GM12878 (cell line): ENCODE measurements at regions not wholly inside any gene's neighbourhood (a gene's known extent, or its start where the extent isn't known, plus 50 kb on each side); places are given as distances from the start of the nearest gene placed in this dataset.

ENCODE experiments used
- ATAC-seq: fragments of 200-7000 bp; cut with Tn5 transposase; 3 replicates; pipeline ENCODE4 v1.9.1; 2020; ENCODE audit warnings: mild to moderate bottlenecking, moderate library complexity
- BruUV-seq: library from RNA; stranded (reverse); fragments of 400-500 nt; replicated peaks from 2 replicates; lab custom pipeline; 2021; lab: Mats Ljungman, UMichigan
- CTCF ChIA-PET: fragments of 300-600 bp; sonication (Branson Sonifier 250); formaldehyde crosslinking; extraction: SDS; loops from one replicate; lab custom pipeline; 2021; ENCODE audit warnings: inconsistent platforms; lab: Yijun Ruan, JAX
- POLR2A ChIA-PET: fragments of 350-600 bp; formaldehyde crosslinking; extraction: SDS; loops from one replicate; lab custom pipeline; 2021; ENCODE audit warnings: inconsistent platforms; lab: Charles Lee
- RAD21 ChIA-PET: fragments of 300-600 bp; sonication (Branson Sonifier 250); formaldehyde crosslinking; loops from one replicate; lab custom pipeline; 2023; ENCODE audit warnings: antibody characterized with exemption; ENCODE audit not compliant: unreplicated experiment; lab: Charles Lee
- SMC1A ChIA-PET: fragments of 300-600 bp; sonication (Branson Sonifier 250); formaldehyde crosslinking; loops from one replicate; lab custom pipeline; 2023; ENCODE audit not compliant: unreplicated experiment, uncharacterized antibody; lab: Charles Lee
- DNase-seq: peaks from one replicate; pipeline ENCODE4 v3.0.0-alpha.2; 2011; ENCODE audit warnings: low read depth, low spot score
- FAIRE-seq: peaks from 3 replicates; lab custom pipeline; 2011; peaks lifted over from hg19 to GRCh38; lab: Jason Lieb, UNC
- H2AFZ ChIP-seq: 2 replicates; pipeline ENCODE4 v1.6.0; 2011; ENCODE audit warnings: low read depth, low read length, control low read depth; ENCODE audit not compliant: control insufficient read depth
- H3K27ac ChIP-seq: 2 replicates; pipeline ENCODE4 v1.5.1; 2011; ENCODE audit warnings: control low read depth; ENCODE audit not compliant: control insufficient read depth, insufficient read depth
- H3K27me3 ChIP-seq, 2 experiments: replicated peaks in 1 of 2; 2 replicates each; pipeline versions ENCODE4 v1.6.0 to v1.6.1; 2011; ENCODE audit warnings: low read length in 1 of 2; ENCODE audit not compliant: control insufficient read depth in 2 of 2, insufficient read depth in 2 of 2
- H3K36me3 ChIP-seq, 2 experiments: 2 replicates each; pipeline ENCODE4 v1.5.1; 2011; ENCODE audit warnings: low read length in 1 of 2; ENCODE audit not compliant: control insufficient read depth in 2 of 2, insufficient read depth in 2 of 2
- H3K4me1 ChIP-seq: 2 replicates; pipeline ENCODE4 v1.6.1; 2011; ENCODE audit warnings: mild to moderate bottlenecking, low read length, moderate library complexity, mixed read lengths; ENCODE audit not compliant: control insufficient read depth, insufficient read depth
- H3K4me2 ChIP-seq: 2 replicates; pipeline ENCODE4 v1.6.0; 2011; ENCODE audit warnings: control low read depth; ENCODE audit not compliant: control insufficient read depth, insufficient read depth
- H3K4me3 ChIP-seq: fragments of 200-600 bp; sonication (generic); 2 replicates; pipeline ENCODE4 v1.5.1; 2016
- H3K79me2 ChIP-seq: 2 replicates; pipeline ENCODE4 v1.6.0; 2011; ENCODE audit warnings: low read length; ENCODE audit not compliant: control insufficient read depth, insufficient read depth
- H3K9ac ChIP-seq: 2 replicates; pipeline ENCODE4 v1.8.0; 2011; ENCODE audit warnings: low read length, control low read depth, mixed read lengths; ENCODE audit not compliant: control insufficient read depth, insufficient read depth
- H3K9me3 ChIP-seq: replicated peaks from 3 replicates; pipeline ENCODE4 v1.5.1; 2011; ENCODE audit warnings: mild to moderate bottlenecking, low read length; ENCODE audit not compliant: control insufficient read depth, insufficient read depth
- H4K20me1 ChIP-seq: 2 replicates; pipeline ENCODE4 v1.6.0; 2011; ENCODE audit not compliant: control insufficient read depth, insufficient read depth
- ATF7 ChIP-seq: fragments of 450-650 bp; IDR thresholded peaks from 2 replicates; pipeline ENCODE4 v1.6.1; 2016; ENCODE audit warnings: low read depth, mild to moderate bottlenecking
- BACH1 ChIP-seq: fragments of 450-650 bp; IDR thresholded peaks from 2 replicates; pipeline ENCODE4 v1.6.1; 2017; ENCODE audit warnings: mild to moderate bottlenecking, borderline replicate concordance
- CHD4 ChIP-seq: fragments of 200-600 bp; sonication (generic); IDR thresholded peaks from 2 replicates; pipeline ENCODE4 v1.6.1; 2016; ENCODE audit warnings: mild to moderate bottlenecking
- CREB1 ChIP-seq: IDR thresholded peaks from 2 replicates; pipeline ENCODE4 v1.6.1; 2012; ENCODE audit warnings: low read depth, mild to moderate bottlenecking, inconsistent platforms
- EZH2 ChIP-seq: IDR thresholded peaks from 2 replicates; pipeline ENCODE4 v1.6.1; 2012; ENCODE audit warnings: low read depth, mild to moderate bottlenecking, control low read depth, inconsistent platforms, low read length, borderline replicate concordance; ENCODE audit not compliant: control insufficient read depth
- IKZF1 ChIP-seq: fragments of 450-650 bp; conservative IDR thresholded peaks from 2 replicates; pipeline ENCODE4 v1.6.1; 2017; ENCODE audit warnings: antibody characterized with exemption, mild to moderate bottlenecking
- KAT2A ChIP-seq: conservative IDR thresholded peaks from 2 replicates; pipeline ENCODE4 v1.6.1; 2011; ENCODE audit warnings: low read depth, low read length; ENCODE audit not compliant: control insufficient read depth
- KLF5 ChIP-seq: fragments of 450-650 bp; IDR thresholded peaks from 2 replicates; pipeline ENCODE4 v1.6.1; 2014; ENCODE audit warnings: mild to moderate bottlenecking; ENCODE audit not compliant: partially characterized antibody
- MEF2A ChIP-seq: IDR thresholded peaks from 2 replicates; pipeline ENCODE4 v1.6.1; 2011; ENCODE audit warnings: low read depth, mild to moderate bottlenecking, low read length, moderate library complexity; ENCODE audit not compliant: insufficient read depth
- NR2F1 ChIP-seq: fragments of 450-650 bp; conservative IDR thresholded peaks from 2 replicates; pipeline ENCODE4 v1.6.1; 2017; ENCODE audit warnings: mild to moderate bottlenecking
- SIN3A ChIP-seq: IDR thresholded peaks from 2 replicates; pipeline ENCODE4 v1.6.1; 2012; ENCODE audit warnings: low read depth, low read length, improper control_type of control experiment
- SP1 ChIP-seq: IDR thresholded peaks from one replicate; pipeline ENCODE4 v1.6.1; 2011; ENCODE audit warnings: low read depth, low read length
- SPI1 ChIP-seq: IDR thresholded peaks from 2 replicates; pipeline ENCODE4 v1.6.1; 2011; ENCODE audit warnings: low read depth, mild to moderate bottlenecking, low read length, moderate library complexity, borderline replicate concordance; ENCODE audit not compliant: insufficient read depth
- WGBS: methylation state at CpG from one replicate; pipeline ENCODE4 v1.1.6; 2016; ENCODE audit warnings: low lambda C conversion rate; ENCODE audit not compliant: insufficient replicate concordance, insufficient coverage; ENCODE audit errors: missing lambda C conversion rate; 5-methylcytosine and 5-hydroxymethylcytosine counted together
- in situ Hi-C: fragments of 300-500 bp; cut with MboI; formaldehyde crosslinking; loops from 9 replicates; pipeline ENCODE4 v1.14.3; 2018; ENCODE audit warnings: mixed read lengths
- intact Hi-C: fragments of 100-400 bp; cut with micrococcal nuclease; formaldehyde crosslinking; loops from one replicate; pipeline ENCODE4 v1.14.2; 2022; ENCODE audit not compliant: unreplicated experiment
- TF ChIP-seq, protein P1 (sequence below): fragments of 450-650 bp; IDR thresholded peaks from 2 replicates; pipeline ENCODE4 v1.6.1; 2016; ENCODE audit warnings: mild to moderate bottlenecking, moderate library complexity, borderline replicate concordance
- TF ChIP-seq, protein P2 (sequence below): IDR thresholded peaks from 2 replicates; pipeline ENCODE4 v1.6.1; 2011; ENCODE audit warnings: borderline replicate concordance, low read depth, mild to moderate bottlenecking, moderate library complexity, low read length; ENCODE audit not compliant: insufficient read depth, poor library complexity, severe bottlenecking
- TF ChIP-seq, protein P3 (sequence below): IDR thresholded peaks from 2 replicates; pipeline ENCODE4 v1.6.1; 2012; ENCODE audit warnings: low read depth, low read length, improper control_type of control experiment
- TF ChIP-seq, protein P4 (sequence below): fragments of 150-350 bp; IDR thresholded peaks from 2 replicates; pipeline ENCODE4 v1.6.1; 2016; ENCODE audit warnings: low read depth, low read length

DNA sequence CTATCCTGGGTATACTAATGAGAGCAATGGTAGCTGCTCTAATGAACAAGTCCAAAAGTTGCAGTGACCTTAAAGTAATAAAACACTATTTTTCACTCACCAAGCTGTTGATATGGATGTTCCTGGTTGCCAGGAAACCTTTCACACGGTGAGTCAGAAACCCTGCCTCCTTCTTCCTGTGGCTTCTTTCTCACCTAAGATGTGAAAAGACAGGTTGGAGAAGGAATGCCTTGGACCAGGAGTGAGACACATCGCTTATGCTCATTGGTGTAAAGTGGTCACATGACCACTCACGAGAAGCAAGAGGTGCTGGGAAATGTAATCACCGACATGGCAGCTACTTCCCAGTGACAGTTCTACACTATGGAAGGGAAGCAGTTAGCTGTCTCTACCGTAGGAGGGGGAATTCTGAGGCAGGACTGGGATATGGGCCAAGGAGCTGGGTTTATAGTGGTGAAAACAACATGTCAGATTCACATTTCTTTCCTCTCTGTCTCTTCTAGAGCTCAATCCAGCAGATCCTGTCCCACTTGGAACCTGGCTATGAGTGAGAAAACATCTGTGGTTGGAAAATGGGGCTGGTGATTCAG is 320.4 kb upstream of the KLF4 start:
- no peaks in the 10 kb centered on the region for H3K36me3 ChIP-seq
- CTCF ChIA-PET = no interaction called here
- DNase-seq = no peak
- 14% methylated on average over 5 of the region's 5 CpGs for WGBS
- RAD21 ChIA-PET = no interaction called here
- no peaks in the 10 kb centered on the region for H3K9me3 ChIP-seq
- FAIRE-seq = no peak
- H3K4me2 ChIP-seq = no peak overlapping the region
- no peak overlapping the region for H2AFZ ChIP-seq
- no peak overlapping the region for H3K4me3 ChIP-seq
- H3K27ac ChIP-seq = no peak overlapping the region
- POLR2A ChIA-PET = no interaction called here
- in situ Hi-C loops = no loop called here
- H4K20me1 ChIP-seq = no peaks in the 10 kb centered on the region
- H3K9ac ChIP-seq = no peak overlapping the region
- BruUV-seq = no TSS peak
- SMC1A ChIA-PET = no interaction called here
- no peak for ATAC-seq
- H3K79me2 ChIP-seq = no peaks in the 10 kb centered on the region
- H3K27me3 ChIP-seq = no peaks in the 10 kb centered on the region
- intact Hi-C loops = no loop called here
- no peaks in the 10 kb centered on the region for H3K4me1 ChIP-seq
- TF ChIP-seq, protein P1, sequence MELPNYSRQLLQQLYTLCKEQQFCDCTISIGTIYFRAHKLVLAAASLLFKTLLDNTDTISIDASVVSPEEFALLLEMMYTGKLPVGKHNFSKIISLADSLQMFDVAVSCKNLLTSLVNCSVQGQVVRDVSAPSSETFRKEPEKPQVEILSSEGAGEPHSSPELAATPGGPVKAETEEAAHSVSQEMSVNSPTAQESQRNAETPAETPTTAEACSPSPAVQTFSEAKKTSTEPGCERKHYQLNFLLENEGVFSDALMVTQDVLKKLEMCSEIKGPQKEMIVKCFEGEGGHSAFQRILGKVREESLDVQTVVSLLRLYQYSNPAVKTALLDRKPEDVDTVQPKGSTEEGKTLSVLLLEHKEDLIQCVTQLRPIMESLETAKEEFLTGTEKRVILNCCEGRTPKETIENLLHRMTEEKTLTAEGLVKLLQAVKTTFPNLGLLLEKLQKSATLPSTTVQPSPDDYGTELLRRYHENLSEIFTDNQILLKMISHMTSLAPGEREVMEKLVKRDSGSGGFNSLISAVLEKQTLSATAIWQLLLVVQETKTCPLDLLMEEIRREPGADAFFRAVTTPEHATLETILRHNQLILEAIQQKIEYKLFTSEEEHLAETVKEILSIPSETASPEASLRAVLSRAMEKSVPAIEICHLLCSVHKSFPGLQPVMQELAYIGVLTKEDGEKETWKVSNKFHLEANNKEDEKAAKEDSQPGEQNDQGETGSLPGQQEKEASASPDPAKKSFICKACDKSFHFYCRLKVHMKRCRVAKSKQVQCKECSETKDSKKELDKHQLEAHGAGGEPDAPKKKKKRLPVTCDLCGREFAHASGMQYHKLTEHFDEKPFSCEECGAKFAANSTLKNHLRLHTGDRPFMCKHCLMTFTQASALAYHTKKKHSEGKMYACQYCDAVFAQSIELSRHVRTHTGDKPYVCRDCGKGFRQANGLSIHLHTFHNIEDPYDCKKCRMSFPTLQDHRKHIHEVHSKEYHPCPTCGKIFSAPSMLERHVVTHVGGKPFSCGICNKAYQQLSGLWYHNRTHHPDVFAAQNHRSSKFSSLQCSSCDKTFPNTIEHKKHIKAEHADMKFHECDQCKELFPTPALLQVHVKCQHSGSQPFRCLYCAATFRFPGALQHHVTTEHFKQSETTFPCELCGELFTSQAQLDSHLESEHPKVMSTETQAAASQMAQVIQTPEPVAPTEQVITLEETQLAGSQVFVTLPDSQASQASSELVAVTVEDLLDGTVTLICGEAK = no peak
- TF ChIP-seq KLF5 = no peak
- TF ChIP-seq, protein P2, sequence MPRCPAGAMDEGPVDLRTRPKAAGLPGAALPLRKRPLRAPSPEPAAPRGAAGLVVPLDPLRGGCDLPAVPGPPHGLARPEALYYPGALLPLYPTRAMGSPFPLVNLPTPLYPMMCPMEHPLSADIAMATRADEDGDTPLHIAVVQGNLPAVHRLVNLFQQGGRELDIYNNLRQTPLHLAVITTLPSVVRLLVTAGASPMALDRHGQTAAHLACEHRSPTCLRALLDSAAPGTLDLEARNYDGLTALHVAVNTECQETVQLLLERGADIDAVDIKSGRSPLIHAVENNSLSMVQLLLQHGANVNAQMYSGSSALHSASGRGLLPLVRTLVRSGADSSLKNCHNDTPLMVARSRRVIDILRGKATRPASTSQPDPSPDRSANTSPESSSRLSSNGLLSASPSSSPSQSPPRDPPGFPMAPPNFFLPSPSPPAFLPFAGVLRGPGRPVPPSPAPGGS = no peak
- no peak for TF ChIP-seq EZH2
- no peak for TF ChIP-seq ATF7
- TF ChIP-seq IKZF1 = no peak
- TF ChIP-seq SIN3A = no peak
- no peak for TF ChIP-seq CREB1
- no peak for TF ChIP-seq BACH1
- no peak for TF ChIP-seq NR2F1
- no peak for TF ChIP-seq MEF2A
- TF ChIP-seq KAT2A = no peak
- TF ChIP-seq CHD4 = no peak
- no peak for TF ChIP-seq SPI1
- TF ChIP-seq, protein P3, sequence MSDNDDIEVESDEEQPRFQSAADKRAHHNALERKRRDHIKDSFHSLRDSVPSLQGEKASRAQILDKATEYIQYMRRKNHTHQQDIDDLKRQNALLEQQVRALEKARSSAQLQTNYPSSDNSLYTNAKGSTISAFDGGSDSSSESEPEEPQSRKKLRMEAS = no peak
- TF ChIP-seq, protein P4, sequence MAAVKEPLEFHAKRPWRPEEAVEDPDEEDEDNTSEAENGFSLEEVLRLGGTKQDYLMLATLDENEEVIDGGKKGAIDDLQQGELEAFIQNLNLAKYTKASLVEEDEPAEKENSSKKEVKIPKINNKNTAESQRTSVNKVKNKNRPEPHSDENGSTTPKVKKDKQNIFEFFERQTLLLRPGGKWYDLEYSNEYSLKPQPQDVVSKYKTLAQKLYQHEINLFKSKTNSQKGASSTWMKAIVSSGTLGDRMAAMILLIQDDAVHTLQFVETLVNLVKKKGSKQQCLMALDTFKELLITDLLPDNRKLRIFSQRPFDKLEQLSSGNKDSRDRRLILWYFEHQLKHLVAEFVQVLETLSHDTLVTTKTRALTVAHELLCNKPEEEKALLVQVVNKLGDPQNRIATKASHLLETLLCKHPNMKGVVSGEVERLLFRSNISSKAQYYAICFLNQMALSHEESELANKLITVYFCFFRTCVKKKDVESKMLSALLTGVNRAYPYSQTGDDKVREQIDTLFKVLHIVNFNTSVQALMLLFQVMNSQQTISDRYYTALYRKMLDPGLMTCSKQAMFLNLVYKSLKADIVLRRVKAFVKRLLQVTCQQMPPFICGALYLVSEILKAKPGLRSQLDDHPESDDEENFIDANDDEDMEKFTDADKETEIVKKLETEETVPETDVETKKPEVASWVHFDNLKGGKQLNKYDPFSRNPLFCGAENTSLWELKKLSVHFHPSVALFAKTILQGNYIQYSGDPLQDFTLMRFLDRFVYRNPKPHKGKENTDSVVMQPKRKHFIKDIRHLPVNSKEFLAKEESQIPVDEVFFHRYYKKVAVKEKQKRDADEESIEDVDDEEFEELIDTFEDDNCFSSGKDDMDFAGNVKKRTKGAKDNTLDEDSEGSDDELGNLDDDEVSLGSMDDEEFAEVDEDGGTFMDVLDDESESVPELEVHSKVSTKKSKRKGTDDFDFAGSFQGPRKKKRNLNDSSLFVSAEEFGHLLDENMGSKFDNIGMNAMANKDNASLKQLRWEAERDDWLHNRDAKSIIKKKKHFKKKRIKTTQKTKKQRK = no peak
- TF ChIP-seq SP1 = no peak
